H9 (cell line): ENCODE measurements at regions not wholly inside any gene's neighbourhood (a gene's known extent, or its start where the extent isn't known, plus 50 kb on each side); places are given as distances from the start of the nearest gene placed in this dataset.

Experiments used
- DNase-seq: peaks from one replicate; pipeline ENCODE4 v3.0.0-alpha.2; 2017
- H2AFZ ChIP-seq: one replicate; pipeline ENCODE4 v1.6.1; 2013; ENCODE audit warnings: mild to moderate bottlenecking, low read length, control low read depth, moderate library complexity
- H2AK5ac ChIP-seq: 2 replicates; pipeline ENCODE4 v1.6.1; 2013; ENCODE audit warnings: low read length, control low read depth, mixed read lengths; ENCODE audit not compliant: insufficient read length
- H2BK120ac ChIP-seq: one replicate; pipeline ENCODE4 v1.6.1; 2013; ENCODE audit warnings: low read depth, mild to moderate bottlenecking, low read length, control low read depth, inconsistent platforms; ENCODE audit not compliant: poor library complexity, severe bottlenecking
- H2BK12ac ChIP-seq: 2 replicates; pipeline ENCODE4 v1.6.1; 2013; ENCODE audit warnings: low read length, control low read depth, mixed read lengths, low read depth; ENCODE audit not compliant: insufficient read length
- H2BK15ac ChIP-seq: 2 replicates; pipeline ENCODE4 v1.6.1; 2013; ENCODE audit warnings: low read depth, low read length, control low read depth
- H2BK20ac ChIP-seq: one replicate; pipeline ENCODE4 v1.6.1; 2013; ENCODE audit warnings: low read depth, mild to moderate bottlenecking, low read length, control low read depth, inconsistent platforms; ENCODE audit not compliant: poor library complexity, severe bottlenecking
- H2BK5ac ChIP-seq: 2 replicates; pipeline ENCODE4 v1.6.1; 2013; ENCODE audit warnings: low read length, control low read depth, mixed read lengths; ENCODE audit not compliant: insufficient read length
- H3K14ac ChIP-seq: 2 replicates; pipeline ENCODE4 v1.6.1; 2013; ENCODE audit warnings: low read length, control low read depth; ENCODE audit not compliant: insufficient read depth
- H3K18ac ChIP-seq: 2 replicates; pipeline ENCODE4 v1.6.1; 2013; ENCODE audit warnings: low read depth, mild to moderate bottlenecking, mixed read lengths, low read length, control low read depth; ENCODE audit not compliant: insufficient read length
- H3K23ac ChIP-seq: 2 replicates; pipeline ENCODE4 v1.6.1; 2013; ENCODE audit warnings: low read length, control low read depth, mixed read lengths, low read depth; ENCODE audit not compliant: insufficient read length
- H3K23me2 ChIP-seq: 2 replicates; pipeline ENCODE4 v1.6.1; 2013; ENCODE audit warnings: low read depth, mild to moderate bottlenecking, mixed read lengths, low read length, control low read depth; ENCODE audit not compliant: insufficient read length, poor library complexity, severe bottlenecking
- H3K27ac ChIP-seq: 2 replicates; pipeline ENCODE4 v1.5.1; 2013; ENCODE audit warnings: low read length, control low read depth, mixed read lengths, low read depth; ENCODE audit not compliant: insufficient read length
- H3K27me3 ChIP-seq: 2 replicates; pipeline ENCODE4 v1.6.1; 2013; ENCODE audit warnings: low read length, control low read depth, inconsistent platforms; ENCODE audit not compliant: insufficient read depth
- H3K4ac ChIP-seq: 2 replicates; pipeline ENCODE4 v1.6.1; 2013; ENCODE audit warnings: low read depth, mild to moderate bottlenecking, control low read depth, inconsistent platforms, low read length, moderate library complexity
- H3K4me1 ChIP-seq: 2 replicates; pipeline ENCODE4 v1.6.1; 2013; ENCODE audit warnings: low read length, control low read depth, inconsistent platforms; ENCODE audit not compliant: insufficient read depth
- H3K4me2 ChIP-seq: 2 replicates; pipeline ENCODE4 v1.6.1; 2013; ENCODE audit warnings: low read length, control low read depth, mixed read lengths; ENCODE audit not compliant: insufficient read length, insufficient read depth
- H3K56ac ChIP-seq: 2 replicates; pipeline ENCODE4 v1.6.1; 2013; ENCODE audit warnings: low read depth, mild to moderate bottlenecking, mixed read lengths, low read length, control low read depth; ENCODE audit not compliant: insufficient read length
- H3K79me1 ChIP-seq: 2 replicates; pipeline ENCODE4 v1.6.1; 2013; ENCODE audit warnings: low read depth, mild to moderate bottlenecking, moderate library complexity, low read length, control low read depth, inconsistent platforms; ENCODE audit not compliant: insufficient read depth, poor library complexity, severe bottlenecking
- H3K79me2 ChIP-seq: 2 replicates; pipeline ENCODE4 v1.6.1; 2013; ENCODE audit warnings: low read length, control low read depth, inconsistent platforms; ENCODE audit not compliant: insufficient read depth
- H3K9ac ChIP-seq: 2 replicates; pipeline ENCODE4 v1.6.1; 2013; ENCODE audit warnings: low read length, control low read depth, mixed read lengths; ENCODE audit not compliant: insufficient read length; ENCODE audit errors: extremely low read depth
- H3K9me3 ChIP-seq: one replicate; pipeline ENCODE4 v1.6.1; 2013; ENCODE audit warnings: low read depth, low read length, inconsistent platforms; ENCODE audit not compliant: control insufficient read depth
- H3T11ph ChIP-seq: one replicate; pipeline ENCODE4 v1.6.1; 2013; ENCODE audit warnings: mild to moderate bottlenecking, low read length, control low read depth, inconsistent platforms
- H4K20me1 ChIP-seq: one replicate; pipeline ENCODE4 v1.6.1; 2013; ENCODE audit not compliant: control insufficient read depth, insufficient read length, insufficient read depth
- H4K5ac ChIP-seq: 2 replicates; pipeline ENCODE4 v1.6.1; 2013; ENCODE audit warnings: low read depth, mild to moderate bottlenecking, mixed read lengths, low read length, control low read depth; ENCODE audit not compliant: insufficient read length
- H4K8ac ChIP-seq: replicated peaks from 2 replicates; pipeline ENCODE4 v1.6.1; 2013; ENCODE audit warnings: low read length, control low read depth, mixed read lengths, low read depth; ENCODE audit not compliant: insufficient read length
- H4K91ac ChIP-seq: 2 replicates; pipeline ENCODE4 v1.6.1; 2013; ENCODE audit warnings: low read depth, mild to moderate bottlenecking, moderate library complexity, mixed read lengths, low read length, control low read depth; ENCODE audit not compliant: insufficient read length
- H3K27ac Mint-ChIP-seq, 3 experiments: 2 replicates in 2 of 3; 3 replicates in 1 of 3; pipeline ENCODE4 v1.8.0; 2020 to 2021; ENCODE audit warnings: mixed read lengths in 3 of 3, mild to moderate bottlenecking in 1 of 3, moderate library complexity in 1 of 3
- H3K27me3 Mint-ChIP-seq: 2 replicates; pipeline ENCODE4 v1.8.0; 2021; ENCODE audit warnings: low read depth, mild to moderate bottlenecking, moderate library complexity, mixed read lengths
- H3K36me3 Mint-ChIP-seq, 3 experiments: 2 replicates in 2 of 3; 3 replicates in 1 of 3; pipeline ENCODE4 v1.8.0; 2020 to 2021; ENCODE audit warnings: low read depth in 3 of 3, mixed read lengths in 3 of 3; ENCODE audit not compliant: insufficient read depth in 1 of 3
- H3K4me1 Mint-ChIP-seq, 2 experiments: 2 replicates each; pipeline ENCODE4 v1.8.0; 2020; ENCODE audit warnings: mixed read lengths in 2 of 2
- H3K4me3 Mint-ChIP-seq, 2 experiments: 2 replicates in 1 of 2; 3 replicates in 1 of 2; pipeline ENCODE4 v1.8.0; 2020 to 2021; ENCODE audit warnings: mild to moderate bottlenecking in 2 of 2, mixed read lengths in 2 of 2, moderate library complexity in 1 of 2
- H3K9me3 Mint-ChIP-seq, 2 experiments: 2 replicates in 1 of 2; 3 replicates in 1 of 2; pipeline ENCODE4 v1.8.0; 2020; ENCODE audit warnings: mild to moderate bottlenecking in 2 of 2, mixed read lengths in 2 of 2, moderate library complexity in 1 of 2
- CTCF ChIP-seq: fragments of 200-600 bp; sonication (generic); conservative IDR thresholded peaks from 3 replicates; pipeline ENCODE4 v1.8.0; 2021; ENCODE audit warnings: antibody characterized with exemption, mild to moderate bottlenecking

GRCh38 chr13:31456056-31456455 is 256.3 kb downstream of the B3GLCT start:
- H3K9ac ChIP-seq: no peak overlapping the region
- H3K18ac ChIP-seq: no peak overlapping the region
- H3K79me2 ChIP-seq: no peaks in the 10 kb centered on the region
- no peak overlapping the region for H2AK5ac ChIP-seq
- no peaks in the 10 kb centered on the region for H3K9me3 ChIP-seq
- H3K27me3 Mint-ChIP-seq: no peaks in the 10 kb centered on the region; the same call in 1 of the 2 replicates
- H2BK120ac ChIP-seq: no peak overlapping the region
- no peaks in the 10 kb centered on the region for H3K79me1 ChIP-seq
- no peak overlapping the region for H3K27ac ChIP-seq
- no peak overlapping the region for H3K4me2 ChIP-seq
- no peak overlapping the region for H4K8ac ChIP-seq
- no peak overlapping the region for H2AFZ ChIP-seq
- H4K5ac ChIP-seq: no peak overlapping the region
- H4K20me1 ChIP-seq: no peaks in the 10 kb centered on the region
- H3K14ac ChIP-seq: no peak overlapping the region
- no peak overlapping the region for H3K56ac ChIP-seq
- no peak overlapping the region for H3K4me3 Mint-ChIP-seq
- no peak overlapping the region for H3T11ph ChIP-seq
- no peak overlapping the region for H3K23ac ChIP-seq
- no peaks in the 10 kb centered on the region for H3K36me3 Mint-ChIP-seq
- no peaks in the 10 kb centered on the region; the same call in 1 of the 2 replicates for H3K4me1 ChIP-seq
- H2BK15ac ChIP-seq: no peak overlapping the region
- H3K4ac ChIP-seq: no peak overlapping the region
- H3K23me2 ChIP-seq: no peaks in the 10 kb centered on the region
- peaks cover 0 to 2% of the 10 kb centered on the region in 2 experiments; a peak in 2 of 5 replicates for H3K9me3 Mint-ChIP-seq
- no peak overlapping the region for H3K27ac Mint-ChIP-seq
- DNase-seq: no peak
- no peak overlapping the region for H2BK12ac ChIP-seq
- no peak for TF ChIP-seq CTCF
- H4K91ac ChIP-seq: no peak overlapping the region
- no peak overlapping the region for H2BK5ac ChIP-seq
- H3K4me1 Mint-ChIP-seq: peaks cover 7 to 11% of the 10 kb centered on the region in 2 experiments
- H3K27me3 ChIP-seq: no peaks in the 10 kb centered on the region
- H2BK20ac ChIP-seq: no peak overlapping the region
